ENCODE measurements at regions not wholly inside any gene's neighbourhood (a gene's known extent, or its start where the extent isn't known, plus 50 kb on each side); places are given as distances from the start of the nearest gene placed in this dataset.

GRCh38 chr2:207397917-207398655 lies 131.7 kb upstream of the CREB1 start:
- no peak for DNase-seq
- H3K36me3 ChIP-seq: no peaks in the 10 kb centered on the region
- intact Hi-C loops (cut with DNase I; ENCODE audit: low total_unique reads): no loop called here
- no peaks in the 10 kb centered on the region for H3K4me1 ChIP-seq
- no peak overlapping the region for H3K4me3 ChIP-seq
- no peaks in the 10 kb centered on the region for H3K27me3 ChIP-seq
- no peaks in the 10 kb centered on the region for H3K9me3 ChIP-seq
- WGBS, 5 donors: 74 to 87% (median 83%) methylated on average over 9 of the region's 9 CpGs
- no peak overlapping the region for H3K27ac ChIP-seq
- TF ChIP-seq, protein P1, sequence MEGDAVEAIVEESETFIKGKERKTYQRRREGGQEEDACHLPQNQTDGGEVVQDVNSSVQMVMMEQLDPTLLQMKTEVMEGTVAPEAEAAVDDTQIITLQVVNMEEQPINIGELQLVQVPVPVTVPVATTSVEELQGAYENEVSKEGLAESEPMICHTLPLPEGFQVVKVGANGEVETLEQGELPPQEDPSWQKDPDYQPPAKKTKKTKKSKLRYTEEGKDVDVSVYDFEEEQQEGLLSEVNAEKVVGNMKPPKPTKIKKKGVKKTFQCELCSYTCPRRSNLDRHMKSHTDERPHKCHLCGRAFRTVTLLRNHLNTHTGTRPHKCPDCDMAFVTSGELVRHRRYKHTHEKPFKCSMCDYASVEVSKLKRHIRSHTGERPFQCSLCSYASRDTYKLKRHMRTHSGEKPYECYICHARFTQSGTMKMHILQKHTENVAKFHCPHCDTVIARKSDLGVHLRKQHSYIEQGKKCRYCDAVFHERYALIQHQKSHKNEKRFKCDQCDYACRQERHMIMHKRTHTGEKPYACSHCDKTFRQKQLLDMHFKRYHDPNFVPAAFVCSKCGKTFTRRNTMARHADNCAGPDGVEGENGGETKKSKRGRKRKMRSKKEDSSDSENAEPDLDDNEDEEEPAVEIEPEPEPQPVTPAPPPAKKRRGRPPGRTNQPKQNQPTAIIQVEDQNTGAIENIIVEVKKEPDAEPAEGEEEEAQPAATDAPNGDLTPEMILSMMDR (IDR thresholded peaks at IDR 0.05): no peak
- no peak for TF ChIP-seq POLR2AphosphoS5 (IDR thresholded peaks at IDR 0.05)
- TF ChIP-seq EP300 (IDR thresholded peaks at IDR 0.05): no peak
- TF ChIP-seq POLR2A (IDR thresholded peaks at IDR 0.05): no peak

GRCh38 chr2:207399301-207399700 lies 130.5 kb upstream of the CREB1 start:
- 43 to 63% (median 58%) methylated on average over 2 of the region's 2 CpGs for WGBS, 5 donors
- no peak for DNase-seq
- no peak overlapping the region for H3K4me3 ChIP-seq

DNA sequence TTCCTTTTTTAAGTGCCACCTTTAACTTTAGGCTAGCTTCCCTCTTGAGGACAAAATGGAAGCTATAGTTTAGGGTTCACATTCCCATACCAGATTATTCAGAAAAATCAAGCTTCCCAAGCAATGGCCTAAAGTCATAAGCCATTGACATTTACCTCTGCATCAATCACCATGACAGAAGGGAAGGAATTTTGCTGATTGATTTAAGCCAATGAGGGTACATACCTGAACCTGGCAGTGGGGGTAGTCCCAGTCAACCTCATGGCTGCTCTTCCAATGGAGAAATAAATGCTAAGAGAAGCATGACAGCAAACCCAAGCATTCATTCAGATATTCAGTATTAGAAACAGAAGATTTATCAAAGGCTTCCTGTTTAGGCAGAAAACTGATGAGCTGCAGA lies 128.4 kb upstream of the CREB1 start:
- TF ChIP-seq POLR2AphosphoS5 (IDR thresholded peaks at IDR 0.05): no peak
- TF ChIP-seq, protein P1 (IDR thresholded peaks at IDR 0.05): no peak
- no peak for TF ChIP-seq EP300 (IDR thresholded peaks at IDR 0.05)
- no peak for TF ChIP-seq POLR2A (IDR thresholded peaks at IDR 0.05)
- intact Hi-C loops (cut with DNase I; ENCODE audit: low total_unique reads): no loop called here
- Histone ChIP-seq H3K27ac (no peak overlapping the region), H3K36me3 (no peaks in the 10 kb centered on the region), H3K4me1 (no peaks in the 10 kb centered on the region), H3K27me3 (no peaks in the 10 kb centered on the region), H3K4me3 (no peak overlapping the region), H3K9me3 (no peaks in the 10 kb centered on the region)
- no peak for DNase-seq

More at GRCh38 chr2:207399301-207399700, 130.5 kb upstream of the CREB1 start:
- no peaks in the 10 kb centered on the region for H3K9me3 ChIP-seq
- H3K36me3 ChIP-seq: no peaks in the 10 kb centered on the region
- intact Hi-C loops (cut with DNase I; ENCODE audit: low total_unique reads): no loop called here
- no peaks in the 10 kb centered on the region for H3K27me3 ChIP-seq
- no peak overlapping the region for H3K27ac ChIP-seq
- no peaks in the 10 kb centered on the region for H3K4me1 ChIP-seq
- no peak for TF ChIP-seq EP300 (IDR thresholded peaks at IDR 0.05)
- TF ChIP-seq POLR2AphosphoS5 (IDR thresholded peaks at IDR 0.05): no peak
- TF ChIP-seq, protein P1 (IDR thresholded peaks at IDR 0.05): no peak
- TF ChIP-seq POLR2A (IDR thresholded peaks at IDR 0.05): no peak

DNA sequence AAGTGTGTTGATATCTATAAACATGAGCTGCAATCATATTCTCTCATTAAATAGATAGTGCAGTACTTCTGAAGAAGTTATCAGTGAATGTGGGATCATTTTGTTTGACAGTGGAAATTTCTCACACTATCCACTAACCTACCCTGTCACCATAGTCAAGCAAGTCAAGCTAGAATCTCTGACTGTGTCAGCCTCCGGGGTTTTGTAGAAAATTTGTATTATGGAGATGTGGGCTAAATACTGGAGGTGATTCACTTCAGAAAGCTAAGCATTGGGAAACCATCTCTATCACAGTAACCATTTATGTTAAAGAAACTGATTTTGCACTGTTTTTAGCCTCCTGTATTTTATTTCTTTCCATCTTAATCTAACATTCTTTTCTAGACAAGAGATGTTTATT lies 126.6 kb upstream of the CREB1 start:
- H3K27ac ChIP-seq: no peak overlapping the region
- intact Hi-C loops (cut with DNase I; ENCODE audit: low total_unique reads): no loop called here
- H3K9me3 ChIP-seq: no peaks in the 10 kb centered on the region
- WGBS, 5 donors: 74 to 100% (median 94%) methylated on average over 1 of the region's 1 CpG
- H3K4me3 ChIP-seq: no peak overlapping the region
- DNase-seq: no peak
- H3K27me3 ChIP-seq: no peaks in the 10 kb centered on the region
- H3K36me3 ChIP-seq: no peaks in the 10 kb centered on the region
- TF ChIP-seq POLR2A (IDR thresholded peaks at IDR 0.05): no peak
- no peak for TF ChIP-seq EP300 (IDR thresholded peaks at IDR 0.05)
- TF ChIP-seq POLR2AphosphoS5 (IDR thresholded peaks at IDR 0.05): no peak
- TF ChIP-seq, protein P1 (IDR thresholded peaks at IDR 0.05): no peak
- peaks cover 0 to 4% (median 2%) of the 10 kb centered on the region in 4 donors for H3K4me1 ChIP-seq

Data from stomach (tissue), 8 donors.